Raji (cell line): ENCODE measurements at regions not wholly inside any gene's neighbourhood (a gene's known extent, or its start where the extent isn't known, plus 50 kb on each side); places are given as distances from the start of the nearest gene placed in this dataset.

Source experiments
- POLR2A ChIP-seq: IDR thresholded peaks from 2 replicates; pipeline ENCODE4 v1.6.1; 2011; ENCODE audit warnings: low read depth, low read length, control low read depth; ENCODE audit not compliant: insufficient read depth

- TF ChIP-seq POLR2A = no peak
These were observed 538.9 kb downstream of the UTRN start for GRCh38 chr6:144824018-144824417.

- no peak for TF ChIP-seq POLR2A
These were observed 549.4 kb downstream of the UTRN start for GRCh38 chr6:144834426-144835038.

GRCh38 chr6:144835322-144835973 lies 550.3 kb downstream of the UTRN start:
- TF ChIP-seq POLR2A = no peak

GRCh38 chr6:144840619-144841018 lies 555.5 kb downstream of the UTRN start:
- no peak for TF ChIP-seq POLR2A

- TF ChIP-seq POLR2A = no peak
These were observed 558.6 kb downstream of the UTRN start for GRCh38 chr6:144843701-144844100.

- TF ChIP-seq POLR2A = no peak
These were observed 559.5 kb downstream of the UTRN start for GRCh38 chr6:144844596-144844995.

GRCh38 chr6:144845186-144845585 lies 560.1 kb downstream of the UTRN start:
- no peak for TF ChIP-seq POLR2A

- no peak for TF ChIP-seq POLR2A
These were observed 562.8 kb downstream of the UTRN start for GRCh38 chr6:144847916-144848315.

- TF ChIP-seq POLR2A = no peak
These were observed 564.8 kb downstream of the UTRN start for GRCh38 chr6:144849920-144850319.

- no peak for TF ChIP-seq POLR2A
These were observed 568.5 kb downstream of the UTRN start for GRCh38 chr6:144853603-144854002.

GRCh38 chr6:144854654-144855053 lies 569.5 kb downstream of the UTRN start:
- TF ChIP-seq POLR2A = no peak

GRCh38 chr6:144855375-144855774 lies 570.2 kb downstream of the UTRN start:
- no peak for TF ChIP-seq POLR2A

GRCh38 chr6:144855812-144856531 lies 570.8 kb downstream of the UTRN start:
- no peak for TF ChIP-seq POLR2A

GRCh38 chr6:144856622-144857021 lies 571.5 kb downstream of the UTRN start:
- TF ChIP-seq POLR2A = no peak

GRCh38 chr6:144857086-144857485 lies 572.0 kb downstream of the UTRN start:
- no peak for TF ChIP-seq POLR2A

GRCh38 chr6:144862769-144863168 lies 577.6 kb downstream of the UTRN start:
- TF ChIP-seq POLR2A = no peak

- TF ChIP-seq POLR2A = no peak
These were observed 582.6 kb downstream of the UTRN start for GRCh38 chr6:144867761-144868160.

- TF ChIP-seq POLR2A = no peak
These were observed 585.6 kb downstream of the UTRN start for GRCh38 chr6:144870782-144871181.
